Common myeloid progenitor, CD34-positive (primary cell): ENCODE measurements at regions not wholly inside any gene's neighbourhood (a gene's known extent, or its start where the extent isn't known, plus 50 kb on each side); places are given as distances from the start of the nearest gene placed in this dataset.

Experiments
- CTCF ChIA-PET: fragments of 350-600 bp; sonication (Branson Sonifier 250); formaldehyde crosslinking; loops from one replicate; lab custom pipeline; 2021; ENCODE audit warnings: antibody characterized with exemption; lab: Charles Lee
- POLR2A ChIA-PET: fragments of 350-600 bp; sonication (Branson Sonifier 250); formaldehyde crosslinking; loops from one replicate; lab custom pipeline; 2021; ENCODE audit warnings: antibody characterized with exemption; lab: Charles Lee
- DNase-seq, 3 donors: peaks; one replicate each; pipeline versions ENCODE4 v3.0.0 to v3.0.0-alpha.2; 2013
- H3K27ac ChIP-seq, 2 experiments: 1 replicate in 1 of 2; 2 replicates in 1 of 2; pipeline ENCODE4 v1.7.0; 2013; ENCODE audit warnings: inconsistent platforms in 2 of 2, low read length in 2 of 2, mild to moderate bottlenecking in 2 of 2, low read depth in 1 of 2, moderate library complexity in 1 of 2; ENCODE audit not compliant: severe bottlenecking in 2 of 2, insufficient read depth in 1 of 2, poor library complexity in 1 of 2
- H3K27me3 ChIP-seq, 5 experiments: replicated peaks in 2 of 5; 1 replicate in 3 of 5; 2 replicates in 2 of 5; pipeline versions ENCODE4 v1.6.1 to v1.7.0; 2013; ENCODE audit warnings: low read length in 4 of 5, mild to moderate bottlenecking in 2 of 5, moderate library complexity in 2 of 5, inconsistent platforms in 1 of 5; ENCODE audit not compliant: insufficient read depth in 5 of 5, control insufficient read depth in 4 of 5
- H3K36me3 ChIP-seq, 4 experiments: 1 replicate in 2 of 4; 2 replicates in 2 of 4; pipeline versions ENCODE4 v1.6.1 to v1.7.0; 2013; ENCODE audit warnings: low read length in 3 of 4, control low read depth in 1 of 4, mild to moderate bottlenecking in 1 of 4; ENCODE audit not compliant: control insufficient read depth in 4 of 4, insufficient read depth in 4 of 4
- H3K4me1 ChIP-seq, 4 experiments: 1 replicate in 3 of 4; 2 replicates in 1 of 4; pipeline versions ENCODE4 v1.6.1 to v1.7.1; 2013; ENCODE audit warnings: low read length in 3 of 4, mild to moderate bottlenecking in 3 of 4, control low read depth in 1 of 4, inconsistent platforms in 1 of 4, moderate library complexity in 1 of 4; ENCODE audit not compliant: control insufficient read depth in 4 of 4, insufficient read depth in 4 of 4; ENCODE audit errors: control extremely low read depth in 1 of 4
- H3K4me3 ChIP-seq, 7 experiments: 1 replicate in 4 of 7; 2 replicates in 3 of 7; pipeline versions ENCODE4 v1.5.1 to v1.7.0; 2013; ENCODE audit warnings: mild to moderate bottlenecking in 7 of 7, low read length in 6 of 7, moderate library complexity in 6 of 7, inconsistent platforms in 2 of 7, low read depth in 2 of 7, control low read depth in 1 of 7; ENCODE audit not compliant: insufficient read depth in 4 of 7, control insufficient read depth in 1 of 7; ENCODE audit errors: extremely low read depth in 1 of 7
- H3K9me3 ChIP-seq, 5 experiments: 1 replicate in 4 of 5; 2 replicates in 1 of 5; pipeline versions ENCODE4 v1.6.1 to v1.7.1; 2013; ENCODE audit warnings: low read length in 4 of 5, mild to moderate bottlenecking in 2 of 5, inconsistent platforms in 1 of 5, low read depth in 1 of 5, moderate library complexity in 1 of 5; ENCODE audit not compliant: control insufficient read depth in 4 of 5, insufficient read depth in 2 of 5; ENCODE audit errors: control extremely low read depth in 1 of 5
- WGBS: methylation state at CpG from one replicate; pipeline ENCODE4 v1.1.5; 2013; ENCODE audit not compliant: insufficient coverage; 5-methylcytosine and 5-hydroxymethylcytosine counted together

- Histone ChIP-seq H3K27ac (no peak overlapping the region), H3K9me3 (no peaks in the 10 kb centered on the region), H3K4me1 (no peaks in the 10 kb centered on the region), H3K36me3 (no peaks in the 10 kb centered on the region), H3K27me3 (no peaks in the 10 kb centered on the region), H3K4me3 (no peak overlapping the region)
- 98% methylated on average over 19 of the region's 20 CpGs for WGBS
- no peak for DNase-seq
- ChIA-PET CTCF (no interaction called here), POLR2A (no interaction called here)
Measured at GRCh38 chr3:164341086-164341485, 737.2 kb downstream of the SI start.

- Histone ChIP-seq H3K36me3 (no peaks in the 10 kb centered on the region), H3K27ac (no peak overlapping the region), H3K4me3 (no peak overlapping the region), H3K27me3 (no peaks in the 10 kb centered on the region), H3K4me1 (no peaks in the 10 kb centered on the region), H3K9me3 (no peaks in the 10 kb centered on the region)
- ChIA-PET POLR2A (no interaction called here), CTCF (no interaction called here)
- no peak for DNase-seq
- WGBS, result 97% methylated on average over 5 of the region's 8 CpGs
Measured at GRCh38 chr3:164340273-164340672, 738.0 kb downstream of the SI start.

GRCh38 chr3:164332831-164333802, 745.2 kb downstream of the SI start:
- no peaks in the 10 kb centered on the region for H3K4me1 ChIP-seq
- ChIA-PET POLR2A (no interaction called here), CTCF (no interaction called here)
- DNase-seq, result no peak
- no peaks in the 10 kb centered on the region for H3K27me3 ChIP-seq
- 54% methylated on average over 6 of the region's 10 CpGs for WGBS
- H3K4me3 ChIP-seq, result no peak overlapping the region
- H3K9me3 ChIP-seq, result no peaks in the 10 kb centered on the region
- H3K36me3 ChIP-seq, result no peaks in the 10 kb centered on the region
- no peak overlapping the region for H3K27ac ChIP-seq

GRCh38 chr3:164326714-164327113, 751.6 kb downstream of the SI start:
- no peaks in the 10 kb centered on the region for H3K4me1 ChIP-seq
- H3K27ac ChIP-seq, result no peak overlapping the region
- H3K4me3 ChIP-seq, result no peak overlapping the region
- H3K27me3 ChIP-seq, result no peaks in the 10 kb centered on the region
- H3K36me3 ChIP-seq, result no peaks in the 10 kb centered on the region
- ChIA-PET POLR2A (no interaction called here), CTCF (no interaction called here)
- no peaks in the 10 kb centered on the region for H3K9me3 ChIP-seq
- DNase-seq, result no peak

- Histone ChIP-seq H3K27ac (no peak overlapping the region), H3K9me3 (no peaks in the 10 kb centered on the region), H3K27me3 (no peaks in the 10 kb centered on the region), H3K4me1 (no peaks in the 10 kb centered on the region), H3K4me3 (no peak overlapping the region), H3K36me3 (no peaks in the 10 kb centered on the region)
- ChIA-PET CTCF (interaction anchor here (1.6 kb wide), 1 partner anchor 38 kb away, joined by 3 read pairs; no protein-coding TSS in a partner anchor), POLR2A (no interaction called here)
- WGBS, result 75% methylated on average over 7 of the region's 7 CpGs
- no peak for DNase-seq
Measured at GRCh38 chr3:164320962-164321361, 757.3 kb downstream of the SI start.

- Histone ChIP-seq H3K9me3 (no peaks in the 10 kb centered on the region), H3K4me3 (no peak overlapping the region), H3K27me3 (no peaks in the 10 kb centered on the region), H3K36me3 (no peaks in the 10 kb centered on the region), H3K4me1 (no peaks in the 10 kb centered on the region), H3K27ac (no peak overlapping the region)
- ChIA-PET POLR2A (no interaction called here), CTCF (no interaction called here)
- DNase-seq, result no peak
Measured at GRCh38 chr3:164306042-164306441, 772.3 kb downstream of the SI start.

GRCh38 chr3:164303894-164304293, 774.4 kb downstream of the SI start:
- ChIA-PET CTCF (no interaction called here), POLR2A (no interaction called here)
- Histone ChIP-seq H3K27ac (no peak overlapping the region), H3K27me3 (no peaks in the 10 kb centered on the region), H3K36me3 (no peaks in the 10 kb centered on the region), H3K4me1 (no peaks in the 10 kb centered on the region), H3K4me3 (no peak overlapping the region), H3K9me3 (no peaks in the 10 kb centered on the region)
- no CpG with 5 or more reads among the region's 1 CpG for WGBS
- no peak for DNase-seq
